ENCODE measurements at regions not wholly inside any gene's neighbourhood (a gene's known extent, or its start where the extent isn't known, plus 50 kb on each side); places are given as distances from the start of the nearest gene placed in this dataset.

GRCh38 chr4:129346734-129347133, 250.8 kb downstream of the C4orf33 start:
- H2BK12ac ChIP-seq (ENCODE audit: low read length): no peak overlapping the region
- H2AFZ ChIP-seq (ENCODE audit: low read length): no peak overlapping the region
- H3K4ac ChIP-seq (ENCODE audit: low read length): no peak overlapping the region
- no peak overlapping the region for H4K8ac ChIP-seq (ENCODE audit: low read depth, low read length)
- H3K4me1 ChIP-seq (ENCODE audit: control insufficient read depth in 2 of 2, insufficient read depth in 1 of 2, low read depth in 1 of 2, low read length in 2 of 2): peaks cover 0 to 5% of the 10 kb centered on the region in 2 donors
- no peaks in the 10 kb centered on the region for H3K27me3 ChIP-seq (ENCODE audit: control insufficient read depth in 3 of 3, insufficient read depth in 3 of 3, low read depth in 1 of 3, low read length in 3 of 3)
- no peak overlapping the region for H2AK5ac ChIP-seq (ENCODE audit: low read depth, low read length)
- no peaks in the 10 kb centered on the region for H3K79me1 ChIP-seq (ENCODE audit: low read depth, low read length)
- no peak overlapping the region for H3K27ac ChIP-seq (replicated peaks; ENCODE audit: low read length)
- H2BK120ac ChIP-seq (ENCODE audit: low read depth, low read length): no peak overlapping the region
- no peaks in the 10 kb centered on the region for H3K9me3 ChIP-seq (replicated peaks in 1 of 2; ENCODE audit: control insufficient read depth in 2 of 2, insufficient read depth in 1 of 2, low read depth in 1 of 2, low read length in 2 of 2)
- DNase-seq (ENCODE audit: low spot score): no peak
- no peak overlapping the region for H3K4me3 ChIP-seq (ENCODE audit: low read length in 2 of 2)
- no peak overlapping the region for H3K9ac ChIP-seq (ENCODE audit: low read depth, low read length, poor library complexity)
- H4K91ac ChIP-seq (ENCODE audit: low read depth, low read length, poor library complexity): no peak overlapping the region
- H3K4me2 ChIP-seq (ENCODE audit: insufficient read depth, low read length, poor library complexity, severe bottlenecking): no peak overlapping the region
- WGBS, 2 donors (ENCODE audit: extremely low coverage in 2 of 2, insufficient read length in 2 of 2, insufficient replicate concordance in 1 of 2): no CpG with 5 or more reads among the region's 3 CpGs
- H3K14ac ChIP-seq (ENCODE audit: low read length): no peak overlapping the region
- H3K23ac ChIP-seq (ENCODE audit: low read depth, low read length, poor library complexity): no peak overlapping the region
- H3K18ac ChIP-seq (ENCODE audit: low read length): no peak overlapping the region
- no peaks in the 10 kb centered on the region for H3K36me3 ChIP-seq (replicated peaks in 1 of 2; ENCODE audit: control insufficient read depth in 2 of 2, insufficient read depth in 2 of 2, low read length in 2 of 2)
- H2BK15ac ChIP-seq (ENCODE audit: low read length): no peak overlapping the region
- H2BK5ac ChIP-seq (ENCODE audit: low read length): no peak overlapping the region

- Histone ChIP-seq H3K23ac (ENCODE audit: low read depth, low read length, poor library complexity) (no peak overlapping the region), H2BK15ac (ENCODE audit: low read length) (no peak overlapping the region), H3K9me3 (replicated peaks in 1 of 2; ENCODE audit: control insufficient read depth in 2 of 2, insufficient read depth in 1 of 2, low read depth in 1 of 2, low read length in 2 of 2) (no peaks in the 10 kb centered on the region), H3K18ac (ENCODE audit: low read length) (no peak overlapping the region), H2BK12ac (ENCODE audit: low read length) (no peak overlapping the region), H3K4me2 (ENCODE audit: insufficient read depth, low read length, poor library complexity, severe bottlenecking) (no peak overlapping the region), H3K27ac (replicated peaks; ENCODE audit: low read length) (no peak overlapping the region), H4K8ac (ENCODE audit: low read depth, low read length) (no peak overlapping the region), H3K27me3 (ENCODE audit: control insufficient read depth in 3 of 3, insufficient read depth in 3 of 3, low read depth in 1 of 3, low read length in 3 of 3) (no peaks in the 10 kb centered on the region), H3K14ac (ENCODE audit: low read length) (no peak overlapping the region), H2AK5ac (ENCODE audit: low read depth, low read length) (no peak overlapping the region), H3K36me3 (replicated peaks in 1 of 2; ENCODE audit: control insufficient read depth in 2 of 2, insufficient read depth in 2 of 2, low read length in 2 of 2) (no peaks in the 10 kb centered on the region), H2AFZ (ENCODE audit: low read length) (no peak overlapping the region), H2BK120ac (ENCODE audit: low read depth, low read length) (no peak overlapping the region), H3K79me1 (ENCODE audit: low read depth, low read length) (no peaks in the 10 kb centered on the region), H2BK5ac (ENCODE audit: low read length) (no peak overlapping the region), H4K91ac (ENCODE audit: low read depth, low read length, poor library complexity) (no peak overlapping the region), H3K9ac (ENCODE audit: low read depth, low read length, poor library complexity) (no peak overlapping the region), H3K4me1 (ENCODE audit: control insufficient read depth in 2 of 2, insufficient read depth in 1 of 2, low read depth in 1 of 2, low read length in 2 of 2) (peaks cover 0 to 6% of the 10 kb centered on the region in 2 donors), H3K4me3 (ENCODE audit: low read length in 2 of 2) (no peak overlapping the region), H3K4ac (ENCODE audit: low read length) (no peak overlapping the region)
- DNase-seq (ENCODE audit: low spot score): no peak
- no CpG with 5 or more reads among the region's 8 CpGs for WGBS, 2 donors (ENCODE audit: extremely low coverage in 2 of 2, insufficient read length in 2 of 2, insufficient replicate concordance in 1 of 2)
These were observed 255.1 kb downstream of the C4orf33 start for GRCh38 chr4:129350834-129351721.

- no peak overlapping the region for H3K9ac ChIP-seq (ENCODE audit: low read depth, low read length, poor library complexity)
- H3K18ac ChIP-seq (ENCODE audit: low read length): no peak overlapping the region
- no peak overlapping the region for H3K23ac ChIP-seq (ENCODE audit: low read depth, low read length, poor library complexity)
- no peak overlapping the region for H3K4ac ChIP-seq (ENCODE audit: low read length)
- no peak overlapping the region for H2AFZ ChIP-seq (ENCODE audit: low read length)
- no peak overlapping the region for H4K8ac ChIP-seq (ENCODE audit: low read depth, low read length)
- no peaks in the 10 kb centered on the region for H3K79me1 ChIP-seq (ENCODE audit: low read depth, low read length)
- H2AK5ac ChIP-seq (ENCODE audit: low read depth, low read length): no peak overlapping the region
- H3K4me2 ChIP-seq (ENCODE audit: insufficient read depth, low read length, poor library complexity, severe bottlenecking): no peak overlapping the region
- no CpG with 5 or more reads among the region's 4 CpGs for WGBS, 2 donors (ENCODE audit: extremely low coverage in 2 of 2, insufficient read length in 2 of 2, insufficient replicate concordance in 1 of 2)
- no peak overlapping the region for H2BK120ac ChIP-seq (ENCODE audit: low read depth, low read length)
- H3K4me1 ChIP-seq (ENCODE audit: control insufficient read depth in 2 of 2, insufficient read depth in 1 of 2, low read depth in 1 of 2, low read length in 2 of 2): peaks cover 0 to 3% of the 10 kb centered on the region in 2 donors
- H3K4me3 ChIP-seq (ENCODE audit: low read length in 2 of 2): no peak overlapping the region
- no peak overlapping the region for H3K14ac ChIP-seq (ENCODE audit: low read length)
- H4K91ac ChIP-seq (ENCODE audit: low read depth, low read length, poor library complexity): no peak overlapping the region
- no peak overlapping the region for H3K27ac ChIP-seq (replicated peaks; ENCODE audit: low read length)
- H2BK5ac ChIP-seq (ENCODE audit: low read length): no peak overlapping the region
- H2BK15ac ChIP-seq (ENCODE audit: low read length): no peak overlapping the region
- DNase-seq (ENCODE audit: low spot score): no peak
- H3K9me3 ChIP-seq (replicated peaks in 1 of 2; ENCODE audit: control insufficient read depth in 2 of 2, insufficient read depth in 1 of 2, low read depth in 1 of 2, low read length in 2 of 2): no peaks in the 10 kb centered on the region
- H2BK12ac ChIP-seq (ENCODE audit: low read length): no peak overlapping the region
- no peaks in the 10 kb centered on the region for H3K36me3 ChIP-seq (replicated peaks in 1 of 2; ENCODE audit: control insufficient read depth in 2 of 2, insufficient read depth in 2 of 2, low read length in 2 of 2)
- H3K27me3 ChIP-seq (ENCODE audit: control insufficient read depth in 3 of 3, insufficient read depth in 3 of 3, low read depth in 1 of 3, low read length in 3 of 3): no peaks in the 10 kb centered on the region
These were observed 256.5 kb downstream of the C4orf33 start for GRCh38 chr4:129352480-129352879.

GRCh38 chr4:129353490-129353889, 257.5 kb downstream of the C4orf33 start:
- H2BK12ac ChIP-seq (ENCODE audit: low read length): no peak overlapping the region
- H3K4me2 ChIP-seq (ENCODE audit: insufficient read depth, low read length, poor library complexity, severe bottlenecking): no peak overlapping the region
- H3K79me1 ChIP-seq (ENCODE audit: low read depth, low read length): no peaks in the 10 kb centered on the region
- H3K18ac ChIP-seq (ENCODE audit: low read length): no peak overlapping the region
- H2BK5ac ChIP-seq (ENCODE audit: low read length): no peak overlapping the region
- H3K27me3 ChIP-seq (ENCODE audit: control insufficient read depth in 3 of 3, insufficient read depth in 3 of 3, low read depth in 1 of 3, low read length in 3 of 3): no peaks in the 10 kb centered on the region
- H3K9me3 ChIP-seq (replicated peaks in 1 of 2; ENCODE audit: control insufficient read depth in 2 of 2, insufficient read depth in 1 of 2, low read depth in 1 of 2, low read length in 2 of 2): no peaks in the 10 kb centered on the region
- no peak overlapping the region for H3K9ac ChIP-seq (ENCODE audit: low read depth, low read length, poor library complexity)
- no peak overlapping the region for H3K14ac ChIP-seq (ENCODE audit: low read length)
- H3K36me3 ChIP-seq (replicated peaks in 1 of 2; ENCODE audit: control insufficient read depth in 2 of 2, insufficient read depth in 2 of 2, low read length in 2 of 2): no peaks in the 10 kb centered on the region
- no peak overlapping the region for H2AK5ac ChIP-seq (ENCODE audit: low read depth, low read length)
- no peak overlapping the region for H3K23ac ChIP-seq (ENCODE audit: low read depth, low read length, poor library complexity)
- DNase-seq (ENCODE audit: low spot score): no peak
- no peak overlapping the region for H3K27ac ChIP-seq (replicated peaks; ENCODE audit: low read length)
- H2AFZ ChIP-seq (ENCODE audit: low read length): no peak overlapping the region
- no peak overlapping the region for H2BK120ac ChIP-seq (ENCODE audit: low read depth, low read length)
- no CpG with 5 or more reads among the region's 1 CpG for WGBS, 2 donors (ENCODE audit: extremely low coverage in 2 of 2, insufficient read length in 2 of 2, insufficient replicate concordance in 1 of 2)
- no peak overlapping the region for H3K4ac ChIP-seq (ENCODE audit: low read length)
- H2BK15ac ChIP-seq (ENCODE audit: low read length): no peak overlapping the region
- H3K4me1 ChIP-seq (ENCODE audit: control insufficient read depth in 2 of 2, insufficient read depth in 1 of 2, low read depth in 1 of 2, low read length in 2 of 2): peaks cover 0 to 3% of the 10 kb centered on the region in 2 donors
- H4K91ac ChIP-seq (ENCODE audit: low read depth, low read length, poor library complexity): no peak overlapping the region
- no peak overlapping the region for H3K4me3 ChIP-seq (ENCODE audit: low read length in 2 of 2)
- no peak overlapping the region for H4K8ac ChIP-seq (ENCODE audit: low read depth, low read length)

Data from neuronal stem cell (in vitro differentiated cells).